NT2/D1 (cell line): ENCODE measurements at regions not wholly inside any gene's neighbourhood (a gene's known extent, or its start where the extent isn't known, plus 50 kb on each side); places are given as distances from the start of the nearest gene placed in this dataset.

Experiments
- SUZ12 ChIP-seq: IDR thresholded peaks from 2 replicates; pipeline ENCODE4 v1.6.1; 2011; ENCODE audit not compliant: insufficient read length, insufficient read depth; ENCODE audit errors: extremely low read depth
- ZNF274 ChIP-seq: IDR thresholded peaks from 2 replicates; pipeline ENCODE4 v1.6.1; 2011; ENCODE audit warnings: mild to moderate bottlenecking, low read depth, low read length

- TF ChIP-seq ZNF274, result no peak
- TF ChIP-seq SUZ12, result no peak
Observed at GRCh38 chr5:135149229-135149955, 115.4 kb upstream of the PITX1 start.
